NOMO-1 treated with dmso at 0.1 percent for 144 hours (cell line): ENCODE measurements at regions not wholly inside any gene's neighbourhood (a gene's known extent, or its start where the extent isn't known, plus 50 kb on each side); places are given as distances from the start of the nearest gene placed in this dataset.
A peak's percentile ranks its signal among the peaks of the same experiment; 100 is the strongest.
"Not testable (repeated sequence)": the region's sequence is repeated elsewhere in the genome, so short reads cannot be mapped to it uniquely, and the experiment has no call there.

Experiments used
- DNase-seq: peaks from one replicate; lab custom pipeline; 2025; ENCODE audit not compliant: unreplicated experiment; lab: John Stamatoyannopoulos, UW

GRCh38 chr10:117492504-117492903 is 50.0 kb upstream of the EMX2 start:
- no peak for DNase-seq

DNA sequence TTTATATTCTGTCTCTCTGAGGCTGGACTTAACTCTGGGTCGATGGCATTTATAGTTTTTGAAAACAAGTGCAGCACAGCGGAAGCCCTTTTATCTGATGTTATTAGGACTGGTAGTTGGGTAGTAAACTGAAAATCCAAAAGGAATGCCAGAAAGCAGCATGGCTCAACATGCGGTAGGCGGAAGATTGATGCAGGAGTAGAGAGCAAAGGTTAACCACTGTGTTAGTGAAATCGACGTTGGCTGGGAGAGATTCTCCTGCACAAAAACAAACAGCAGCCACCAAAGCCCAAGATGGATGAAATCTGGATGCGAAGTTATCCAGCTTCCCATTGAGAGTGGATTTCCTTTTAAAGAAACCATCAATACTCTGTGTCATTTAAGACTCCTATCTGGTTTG is 54.5 kb upstream of the EMX2 start:
- no peak for DNase-seq

DNA sequence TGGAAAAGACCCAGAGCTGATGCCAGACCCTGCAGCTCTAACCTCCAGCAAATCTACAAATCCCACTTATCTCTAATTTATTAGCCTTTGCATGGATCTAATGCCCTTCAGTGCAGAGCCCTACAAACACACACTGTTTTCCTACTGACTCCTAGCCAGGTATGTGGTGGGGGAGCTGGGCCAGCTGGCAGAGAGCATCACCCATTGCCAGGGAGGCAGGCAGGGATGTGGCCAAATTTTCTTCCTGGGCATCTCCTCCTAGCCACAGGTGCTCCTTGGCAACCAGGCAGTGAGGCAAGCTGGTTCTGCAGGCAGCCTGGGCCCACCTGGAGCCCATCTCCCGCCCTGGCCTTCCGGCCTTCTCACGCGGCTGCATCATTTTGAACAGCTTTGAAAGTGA is 55.9 kb upstream of the EMX2 start:
- no peak for DNase-seq

- DNase-seq: no peak
Observed at GRCh38 chr10:117483056-117483590, 59.4 kb upstream of the EMX2 start.

- not testable (repeated sequence) for DNase-seq
Observed at GRCh38 chr10:117481011-117481410, 61.5 kb upstream of the EMX2 start.

DNA sequence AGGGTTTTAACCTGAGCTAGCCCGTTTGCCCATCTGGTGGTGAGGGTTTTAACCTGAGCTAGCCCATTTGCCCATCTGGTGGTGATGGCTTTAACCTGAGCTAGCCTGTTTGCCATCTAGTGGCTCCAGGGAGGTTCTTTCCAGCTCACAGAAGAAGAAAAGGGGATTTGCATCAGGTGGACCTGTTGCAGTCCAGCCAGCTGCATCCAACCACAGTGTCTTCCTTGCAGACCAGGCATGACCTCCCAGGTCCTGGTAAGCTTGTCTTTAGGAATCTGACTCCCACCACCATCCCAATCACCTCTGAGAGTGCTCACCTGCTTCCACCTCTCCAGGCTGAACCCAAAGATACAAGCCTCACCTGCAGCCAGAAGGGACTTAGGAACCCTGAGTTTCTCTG is 62.4 kb upstream of the EMX2 start:
- DNase-seq: no peak

DNA sequence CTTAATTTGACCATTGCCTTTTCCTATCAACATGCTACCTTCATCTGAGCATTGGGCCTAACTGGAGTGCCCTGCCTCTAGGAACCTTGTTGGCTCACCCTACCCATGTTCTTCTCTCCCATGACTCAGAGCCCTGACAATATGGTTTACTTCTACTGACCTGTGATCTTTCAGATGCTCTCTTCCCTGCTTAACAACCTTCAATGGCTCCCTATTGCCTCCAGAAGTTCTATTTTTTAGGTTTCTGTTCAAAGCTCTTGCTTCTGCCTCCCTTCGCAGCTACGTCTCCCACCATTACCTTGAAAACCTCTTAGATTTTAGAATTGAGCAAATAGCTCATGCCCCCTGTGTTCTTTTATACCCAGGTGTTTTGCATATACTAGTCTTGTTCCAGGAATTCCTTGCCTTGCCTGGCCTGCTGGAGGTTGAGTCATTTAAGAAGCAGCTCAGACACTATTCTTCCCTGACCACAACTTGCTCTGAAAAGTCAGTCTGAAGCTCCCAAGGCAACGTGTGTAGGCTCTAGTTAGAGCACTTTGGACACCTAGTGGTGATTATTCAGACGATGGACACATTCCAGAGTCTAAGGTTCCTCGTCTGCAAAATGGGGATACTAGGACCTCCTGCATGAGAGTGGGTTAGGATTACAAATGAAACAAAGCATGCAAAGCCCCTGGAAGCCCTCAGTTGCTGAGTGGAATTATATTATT is 64.4 kb upstream of the EMX2 start:
- no peak for DNase-seq

- no peak for DNase-seq
Observed at GRCh38 chr10:117477211-117477947, 65.2 kb upstream of the EMX2 start.

- no peak for DNase-seq
Observed at GRCh38 chr10:117476716-117477115, 65.8 kb upstream of the EMX2 start.

DNA sequence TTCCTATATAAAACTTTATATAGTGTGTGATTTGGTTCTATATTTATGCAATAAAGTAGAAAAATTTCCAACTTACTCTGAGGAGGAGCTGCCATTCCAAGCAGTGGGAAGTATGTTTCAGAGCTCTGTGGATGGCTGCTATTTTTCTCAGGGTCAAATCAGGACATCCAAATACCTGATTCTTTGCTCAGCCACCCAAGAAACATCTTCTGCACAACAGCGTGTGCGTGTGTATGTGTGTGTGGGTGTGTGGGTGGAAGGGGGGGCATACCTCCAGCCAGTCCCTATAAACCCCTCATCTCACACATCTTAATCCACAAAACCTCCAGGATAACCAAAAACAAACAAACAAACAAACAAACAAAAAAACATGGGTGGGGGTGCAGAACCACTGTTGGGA is 66.3 kb upstream of the EMX2 start:
- no peak for DNase-seq

GRCh38 chr10:117472872-117473271 is 69.7 kb upstream of the EMX2 start:
- no peak for DNase-seq

DNA sequence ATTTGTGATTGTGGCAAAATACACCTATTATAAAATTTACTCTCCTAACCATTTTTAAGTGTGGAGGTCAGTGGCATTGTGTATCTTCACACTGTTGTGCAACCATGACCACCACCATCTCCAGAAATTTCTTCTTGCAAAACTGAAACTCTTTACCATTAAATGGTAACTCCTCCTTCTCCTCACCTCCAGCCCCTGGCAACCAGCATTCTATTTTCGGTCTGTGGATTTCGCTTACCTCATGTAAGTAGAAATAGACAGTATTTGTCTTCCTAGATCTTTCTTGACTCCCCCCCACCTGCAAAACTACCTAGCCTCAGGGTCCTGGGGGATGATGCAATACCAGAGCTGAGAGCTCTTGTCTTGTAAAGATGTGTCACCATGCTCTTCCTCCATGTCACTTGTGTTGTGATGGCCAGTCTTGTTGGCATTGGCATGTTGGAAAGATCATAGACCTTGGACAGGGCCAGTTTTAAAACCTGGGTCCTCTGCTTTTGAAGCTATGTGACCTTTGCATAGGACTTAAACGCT is 71.1 kb upstream of the EMX2 start:
- no peak for DNase-seq

DNA sequence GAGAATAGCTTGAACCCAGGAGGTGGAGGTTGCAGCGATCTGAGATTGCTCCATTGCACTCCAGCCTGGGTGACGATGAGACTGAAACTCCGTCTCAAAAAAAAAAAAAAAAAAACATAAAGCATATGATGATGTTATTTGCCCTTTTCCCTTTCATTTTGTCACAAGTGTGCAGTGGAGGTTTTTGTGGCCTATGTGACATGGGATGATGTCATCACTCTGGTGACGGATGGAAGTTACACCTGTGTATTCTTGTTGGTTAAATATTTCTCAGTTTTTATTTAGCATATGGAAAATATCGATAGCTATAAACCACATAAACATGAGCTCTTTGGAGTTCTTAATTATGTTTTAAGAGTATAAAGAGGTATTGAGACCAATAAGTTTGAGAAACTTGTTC is 71.8 kb upstream of the EMX2 start:
- no peak for DNase-seq

GRCh38 chr10:117468665-117469064 is 73.9 kb upstream of the EMX2 start:
- DNase-seq: no peak

GRCh38 chr10:117464176-117464575 is 78.4 kb upstream of the EMX2 start:
- DNase-seq: no peak

GRCh38 chr10:117463545-117463920 is 79.0 kb upstream of the EMX2 start:
- no peak for DNase-seq

DNA sequence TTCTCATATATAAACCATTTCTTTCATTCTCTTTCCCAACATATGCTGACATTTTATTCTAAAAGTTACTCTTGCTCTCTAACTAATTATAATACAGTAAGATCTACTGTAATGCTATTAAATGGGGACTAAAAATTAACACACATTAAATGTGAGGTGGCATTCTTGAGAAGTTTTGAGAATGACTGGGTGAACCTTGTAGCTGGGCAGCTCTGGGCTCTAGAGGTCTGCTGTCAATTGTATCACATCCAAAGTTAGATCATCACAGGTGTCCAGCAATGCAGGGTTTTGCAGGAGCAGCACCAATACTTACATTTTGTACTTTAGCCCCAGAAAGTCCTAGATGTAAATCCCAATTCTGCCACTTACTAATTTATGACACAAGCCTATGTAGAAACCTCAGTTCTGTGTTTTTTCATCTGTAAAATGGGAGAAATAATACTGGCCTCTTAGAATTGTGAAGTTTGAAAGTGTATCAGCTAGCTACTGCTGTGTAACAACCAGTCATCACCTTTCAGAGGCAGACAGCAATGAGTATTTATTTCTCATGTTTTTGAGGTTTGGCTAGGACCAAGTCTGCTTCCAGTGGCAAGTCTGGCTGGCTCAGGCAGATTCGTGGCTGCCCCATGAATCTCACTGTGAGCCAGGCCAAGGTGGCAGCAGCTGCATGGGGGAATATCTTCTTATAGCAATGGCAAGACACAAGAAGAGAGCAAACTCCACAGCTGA is 79.6 kb upstream of the EMX2 start:
- DNase-seq: no peak

GRCh38 chr10:117462424-117462792 is 80.1 kb upstream of the EMX2 start:
- DNase-seq: no peak

GRCh38 chr10:117461766-117462423 is 80.7 kb upstream of the EMX2 start:
- peak; percentile 48 for DNase-seq

DNA sequence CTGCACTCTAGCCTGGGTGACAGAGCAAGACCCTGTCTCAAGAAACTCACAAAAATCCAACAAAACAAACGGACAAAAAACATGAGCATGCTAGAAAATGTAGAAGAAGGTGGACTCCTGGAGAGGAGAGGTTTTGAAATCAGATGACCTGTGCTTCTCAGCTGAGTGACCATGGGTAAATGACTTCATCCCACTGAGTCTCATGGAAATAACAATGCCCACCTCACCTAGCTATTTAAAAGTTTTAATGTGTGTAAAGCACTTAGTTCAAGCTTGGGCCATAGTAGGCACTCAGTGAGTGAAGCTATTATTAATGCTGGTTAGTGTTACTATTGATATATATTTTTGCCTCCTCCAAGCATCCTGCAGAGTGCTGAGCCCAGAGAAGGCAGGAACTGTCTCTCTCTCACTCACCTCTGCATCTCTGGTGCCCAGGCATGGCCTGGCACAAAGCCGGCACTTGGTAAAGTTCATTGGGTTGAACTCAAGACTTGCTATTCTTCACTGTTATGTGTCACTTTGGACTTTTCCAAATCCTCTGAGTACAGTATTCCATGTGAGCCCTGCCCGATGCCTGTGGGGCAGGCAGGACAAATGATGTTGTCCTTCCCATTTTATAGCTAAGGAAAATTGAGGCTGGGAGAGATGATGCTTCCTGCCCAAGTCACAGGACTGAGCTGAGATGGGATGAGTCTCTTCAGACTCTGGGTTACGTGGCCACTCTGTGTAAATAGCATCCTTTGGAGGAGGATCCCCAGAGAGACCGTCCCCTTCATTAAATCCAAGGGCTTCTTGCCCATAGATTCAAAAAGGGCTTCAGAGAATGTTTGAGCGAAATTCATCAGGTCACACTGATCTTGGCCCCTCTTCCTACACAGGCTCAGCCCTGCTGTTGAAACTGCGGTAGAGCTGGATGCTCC is 81.4 kb upstream of the EMX2 start:
- no peak for DNase-seq
